ENCODE measurements at regions not wholly inside any gene's neighbourhood (a gene's known extent, or its start where the extent isn't known, plus 50 kb on each side); places are given as distances from the start of the nearest gene placed in this dataset.
"Not testable (repeated sequence)": the region's sequence is repeated elsewhere in the genome, so short reads cannot be mapped to it uniquely, and the experiment has no call there.

DNA sequence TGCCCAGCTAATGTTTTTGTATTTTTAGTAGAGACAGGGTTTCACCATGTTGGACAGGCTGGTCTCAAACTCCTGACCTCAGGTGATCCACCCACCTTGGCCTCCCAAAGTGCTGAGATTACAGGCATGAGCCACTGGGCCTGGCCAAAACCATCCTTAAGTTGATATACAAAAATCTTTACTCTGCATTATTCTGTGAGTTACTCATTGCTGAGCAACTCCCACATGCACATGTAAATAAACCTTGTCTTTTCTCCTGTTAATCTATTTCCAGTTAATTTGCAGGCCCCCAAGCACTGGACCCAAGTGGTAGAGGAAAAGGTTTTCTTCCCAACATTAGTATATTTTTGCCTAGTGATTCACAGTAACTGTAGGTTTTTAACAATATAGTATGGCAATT, 242.8 kb downstream of the KLF5 start:
- not testable (repeated sequence) for TF ChIP-seq POLR2A (IDR thresholded peaks at IDR 0.05; ENCODE audit: low read length); GATA1 (IDR thresholded peaks at IDR 0.05; ENCODE audit: low read depth, low read length)
